Esophagus muscularis mucosa (tissue), 3 donors: ENCODE measurements at regions not wholly inside any gene's neighbourhood (a gene's known extent, or its start where the extent isn't known, plus 50 kb on each side); places are given as distances from the start of the nearest gene placed in this dataset.

Source experiments
- CTCF ChIP-seq, 3 experiments: fragments of 200-600 bp in 2 of 3; fragments of 450-650 bp in 1 of 3; sonication (generic) in 2 of 3; IDR thresholded peaks; one replicate each; pipeline ENCODE4 v1.5.1; 2017 to 2019; ENCODE audit warnings: antibody characterized with exemption in 3 of 3, mild to moderate bottlenecking in 2 of 3, moderate library complexity in 1 of 3
- POLR2A ChIP-seq: fragments of 450-650 bp; IDR thresholded peaks from one replicate; pipeline ENCODE4 v1.6.1; 2017; ENCODE audit warnings: antibody characterized with exemption, moderate library complexity, mild to moderate bottlenecking, low read depth

GRCh38 chr3:189577050-189577951 is 53.9 kb upstream of the TP63 start:
- TF ChIP-seq CTCF (IDR thresholded peaks at IDR 0.05) (no peak), POLR2A (no peak)
